DMS79 treated with DMSO at 0.1 percent for 48 hours (cell line): ENCODE measurements at regions not wholly inside any gene's neighbourhood (a gene's known extent, or its start where the extent isn't known, plus 50 kb on each side); places are given as distances from the start of the nearest gene placed in this dataset.

ENCODE experiments used
- DNase-seq: peaks from one replicate; lab custom pipeline; 2025; lab: John Stamatoyannopoulos, UW

GRCh38 chr5:161235569-161235968 lies 311.0 kb downstream of the GABRB2 start:
- no peak for DNase-seq

- no peak for DNase-seq
Measured at GRCh38 chr5:161233553-161233952, 313.0 kb downstream of the GABRB2 start.

GRCh38 chr5:161230221-161230620 lies 316.3 kb downstream of the GABRB2 start:
- peak; percentile 29 for DNase-seq

DNA sequence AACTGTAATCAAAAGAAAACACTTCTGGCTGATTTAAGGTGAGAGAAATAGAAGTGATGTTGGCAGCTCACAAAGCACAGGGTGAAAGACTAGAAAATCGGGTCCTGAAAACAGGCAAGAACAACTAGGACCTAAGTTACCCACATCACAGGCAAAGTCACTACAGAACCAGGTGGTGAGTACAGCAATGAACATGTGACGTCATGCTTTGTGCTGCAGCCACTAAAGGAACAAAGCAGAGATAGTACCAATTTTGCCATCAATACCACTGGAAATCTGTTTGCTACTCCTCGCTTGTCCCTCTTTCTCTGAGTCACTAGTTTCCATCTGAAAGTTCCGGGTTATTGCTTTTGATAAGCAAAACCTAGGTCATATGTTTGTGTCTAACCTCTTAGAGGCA lies 326.7 kb downstream of the GABRB2 start:
- no peak for DNase-seq

- no peak for DNase-seq
Measured at GRCh38 chr5:161216877-161217276, 329.6 kb downstream of the GABRB2 start.

- no peak for DNase-seq
Measured at GRCh38 chr5:161212123-161212712, 334.3 kb downstream of the GABRB2 start.

DNA sequence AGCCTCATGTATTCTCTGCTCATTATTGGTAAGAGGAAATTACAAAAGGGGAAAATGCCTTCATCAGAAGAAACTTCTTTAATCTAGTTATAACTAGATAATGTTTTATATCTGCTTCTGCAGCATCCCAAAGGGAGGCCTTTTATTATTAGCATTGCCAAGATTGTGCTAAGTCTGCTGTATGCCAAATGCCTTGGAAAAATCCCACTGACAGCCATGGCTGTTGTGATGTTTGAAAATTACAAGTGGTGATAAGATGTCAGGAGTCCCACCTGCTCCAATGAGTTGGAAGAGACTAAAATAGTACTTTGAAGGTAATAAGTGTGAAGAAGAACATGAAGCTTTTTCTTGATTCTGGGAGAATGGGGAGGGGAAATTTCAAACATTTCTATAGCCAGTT lies 345.0 kb downstream of the GABRB2 start:
- no peak for DNase-seq

- no peak for DNase-seq
Measured at GRCh38 chr5:161190778-161191177, 338.8 kb upstream of the ATP10B start.

GRCh38 chr5:161190086-161190485 lies 338.1 kb upstream of the ATP10B start:
- no peak for DNase-seq

DNA sequence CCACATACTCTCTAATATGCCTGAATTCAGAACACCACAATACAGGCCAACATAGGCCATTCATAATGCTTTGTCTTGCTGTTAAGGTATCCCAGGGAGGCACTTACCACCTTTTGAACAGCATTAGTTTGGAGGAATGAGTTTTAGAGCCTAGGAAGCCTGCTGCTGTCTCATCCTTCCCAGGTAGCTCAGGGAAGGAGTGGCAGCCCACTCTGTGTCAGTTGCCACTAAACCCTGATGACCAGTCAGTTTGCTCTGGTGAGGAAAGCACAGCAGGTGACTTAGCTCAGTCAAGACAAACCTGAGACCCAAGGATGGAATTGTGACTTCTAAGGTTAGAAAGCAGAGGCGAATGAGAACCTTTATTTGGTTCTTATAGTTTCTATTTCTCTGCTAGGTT lies 337.4 kb upstream of the ATP10B start:
- DNase-seq, result no peak

- no peak for DNase-seq
Measured at GRCh38 chr5:161183559-161183958, 331.5 kb upstream of the ATP10B start.

DNA sequence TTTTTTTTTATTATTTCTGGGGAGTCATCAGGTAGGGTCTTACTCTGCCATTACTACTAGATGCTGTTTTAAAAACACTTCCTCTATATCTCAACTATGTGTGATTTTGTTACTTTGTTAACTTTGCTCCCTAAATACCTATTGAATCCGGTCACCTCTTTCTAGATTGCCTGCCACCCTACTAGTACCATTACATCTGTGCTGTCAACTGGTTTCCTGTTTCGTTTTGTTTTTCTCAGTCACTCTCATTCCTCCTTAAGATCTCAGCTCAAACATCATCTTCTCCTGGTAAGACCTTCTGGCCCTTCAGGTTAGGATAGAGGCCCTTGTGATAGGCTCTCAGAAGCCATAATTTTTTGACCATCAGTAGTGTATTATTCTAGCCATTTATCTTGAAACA lies 324.2 kb upstream of the ATP10B start:
- no peak for DNase-seq

- no peak for DNase-seq
Measured at GRCh38 chr5:161169776-161170175, 317.8 kb upstream of the ATP10B start.

GRCh38 chr5:161167016-161167767 lies 315.2 kb upstream of the ATP10B start:
- DNase-seq, result peak; percentile 24

DNA sequence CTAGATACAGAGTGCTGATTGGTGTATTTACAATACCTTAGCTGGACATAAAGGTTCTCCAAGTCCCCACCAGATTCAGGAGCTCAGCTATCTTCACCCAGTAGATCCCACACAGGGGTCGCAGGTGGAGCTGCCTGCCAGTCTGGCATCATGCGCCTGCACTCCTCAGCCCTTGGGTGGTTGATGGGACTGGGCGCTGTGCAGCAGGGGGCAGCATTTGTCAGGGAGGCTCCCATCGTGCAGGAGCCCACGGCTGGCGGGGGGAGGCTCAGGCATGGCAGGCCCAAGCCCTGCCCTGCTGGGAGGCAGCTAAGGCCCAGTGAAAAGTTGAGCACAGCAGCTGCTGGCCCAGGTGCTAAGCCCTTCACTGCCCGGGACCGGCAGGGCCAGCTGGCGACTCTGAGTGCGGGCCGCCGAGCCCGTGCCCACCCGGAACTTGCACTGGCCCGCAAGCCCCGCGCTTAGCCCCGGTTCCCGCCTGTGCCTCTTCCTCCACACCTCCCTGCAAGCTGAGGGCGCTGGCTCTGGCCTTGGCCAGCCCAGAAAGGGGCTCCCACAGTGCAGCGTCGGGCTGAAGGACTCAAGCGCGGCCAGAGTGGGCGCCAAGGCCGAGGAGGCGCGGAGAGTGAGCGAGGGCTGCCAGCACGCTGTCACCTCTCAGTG lies 314.1 kb upstream of the ATP10B start:
- no peak for DNase-seq

GRCh38 chr5:161157925-161158324 lies 305.9 kb upstream of the ATP10B start:
- DNase-seq, result no peak

DNA sequence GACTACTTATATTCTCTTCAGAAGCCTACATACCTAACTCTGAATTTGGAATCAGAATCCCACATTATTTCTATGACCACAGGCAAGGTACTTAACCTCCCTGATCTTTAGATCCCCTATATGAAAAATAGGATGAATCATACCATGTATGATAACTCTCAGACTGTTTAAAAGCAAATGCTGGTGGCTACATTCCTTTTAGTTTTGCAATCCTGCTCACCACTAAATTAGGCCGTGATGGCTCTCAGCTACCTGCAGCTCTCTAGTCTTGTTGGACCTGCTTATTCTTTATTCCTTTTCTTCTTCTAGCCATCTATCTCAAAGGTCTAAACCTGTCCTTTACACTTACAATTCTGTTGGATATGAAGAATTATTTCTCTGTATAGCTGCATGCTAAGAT lies 303.4 kb upstream of the ATP10B start:
- DNase-seq, result no peak

- DNase-seq, result no peak
Measured at GRCh38 chr5:161152415-161152940, 300.5 kb upstream of the ATP10B start.

- no peak for DNase-seq
Measured at GRCh38 chr5:161150441-161150988, 298.5 kb upstream of the ATP10B start.

- DNase-seq, result no peak
Measured at GRCh38 chr5:161149078-161149477, 297.1 kb upstream of the ATP10B start.

GRCh38 chr5:161138751-161139455 lies 286.9 kb upstream of the ATP10B start:
- no peak for DNase-seq

GRCh38 chr5:161134956-161135355 lies 282.9 kb upstream of the ATP10B start:
- DNase-seq, result no peak
